ENCODE measurements at regions not wholly inside any gene's neighbourhood (a gene's known extent, or its start where the extent isn't known, plus 50 kb on each side); places are given as distances from the start of the nearest gene placed in this dataset.
A peak's percentile ranks its signal among the peaks of the same experiment; 100 is the strongest.
"Not testable (repeated sequence)": the region's sequence is repeated elsewhere in the genome, so short reads cannot be mapped to it uniquely, and the experiment has no call there.

DNA sequence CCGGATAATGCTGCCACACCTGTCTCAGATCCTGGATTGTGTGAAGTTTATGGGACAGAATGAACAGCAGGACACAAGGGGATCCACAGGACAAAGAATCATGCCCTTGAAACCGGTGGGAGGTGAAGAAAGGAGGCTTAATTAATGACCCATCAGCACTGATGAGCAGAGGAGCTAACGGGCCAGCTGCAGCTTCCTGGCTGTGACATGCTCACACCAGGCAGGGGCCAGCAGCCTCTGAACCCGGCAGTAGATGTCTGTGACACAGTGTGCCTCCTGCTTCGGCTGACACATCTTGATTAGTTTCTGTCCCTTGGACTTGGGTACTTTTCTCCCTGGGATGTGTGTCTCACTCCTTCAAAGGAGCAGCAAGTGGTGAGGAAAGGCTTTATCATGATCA, 328.8 kb upstream of the BRINP1 start:
- intact Hi-C loops (cut with DNase I) = no loop called here
- DNase-seq = no peak

DNA sequence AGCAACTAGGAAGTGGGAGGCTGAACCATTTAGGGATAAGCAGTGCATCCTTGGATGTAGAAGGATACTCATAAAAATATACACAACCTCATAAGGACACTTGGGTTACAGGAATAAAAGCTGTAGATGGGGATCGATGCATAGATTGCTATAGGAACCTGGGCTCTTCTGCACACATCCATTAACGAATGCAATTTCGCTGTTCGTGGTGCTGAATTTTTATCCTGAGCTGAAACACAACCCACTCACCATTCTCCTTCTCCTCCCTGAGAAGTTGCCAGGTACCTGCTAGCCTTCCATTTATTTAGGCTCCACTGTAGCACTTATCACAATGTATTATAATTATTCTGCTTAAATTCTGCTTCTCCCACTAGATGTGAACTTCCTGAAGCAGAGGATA, 320.6 kb upstream of the BRINP1 start:
- intact Hi-C loops (cut with DNase I) = no loop called here
- no peak for DNase-seq

GRCh38 chr9:119688547-119688946, 319.3 kb upstream of the BRINP1 start:
- DNase-seq = no peak
- intact Hi-C loops (cut with DNase I) = no loop called here

GRCh38 chr9:119677811-119678505, 308.7 kb upstream of the BRINP1 start:
- intact Hi-C loops (cut with DNase I) = no loop called here
- no peak for DNase-seq

DNA sequence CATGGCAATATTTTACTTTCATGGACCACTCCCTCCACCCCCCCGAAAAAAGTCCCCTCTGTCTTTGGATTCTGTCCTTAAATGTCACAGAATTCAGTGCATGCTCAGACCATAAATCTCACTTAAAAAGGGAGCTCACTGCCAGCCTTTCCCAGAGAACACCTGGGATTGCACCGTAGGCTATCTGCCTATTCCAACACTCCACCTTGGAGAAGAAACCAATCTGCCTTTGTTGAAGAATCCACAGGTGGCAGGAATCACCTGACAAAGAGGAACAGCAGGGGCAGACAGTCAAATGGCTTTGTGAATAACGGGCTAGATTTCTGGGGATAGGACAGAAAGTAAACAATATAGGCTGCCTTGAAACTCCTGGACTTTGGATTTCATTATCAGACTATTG, 306.7 kb upstream of the BRINP1 start:
- intact Hi-C loops (cut with DNase I) = no loop called here
- no peak for DNase-seq

GRCh38 chr9:119672763-119673162, 303.5 kb upstream of the BRINP1 start:
- intact Hi-C loops (cut with DNase I); DNase-seq: not testable (repeated sequence)

DNA sequence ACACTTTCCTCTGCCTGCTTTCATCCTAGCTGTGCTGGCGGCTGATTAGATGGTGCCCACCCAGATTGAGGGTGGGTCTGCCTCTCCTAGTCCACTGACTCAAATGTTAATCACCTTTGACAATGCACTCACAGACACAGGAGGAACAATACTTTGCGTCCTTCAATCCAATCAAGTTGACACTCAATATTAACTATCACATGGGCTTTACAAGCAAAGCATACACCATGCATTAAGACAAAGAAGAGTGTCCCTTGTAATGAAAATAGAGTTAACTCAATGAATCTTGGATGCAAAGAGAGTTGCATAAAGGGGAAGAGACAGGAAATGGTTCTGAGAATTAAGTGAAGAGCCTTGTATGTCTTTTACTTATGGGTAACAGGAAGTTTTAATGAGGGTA, 298.7 kb upstream of the BRINP1 start:
- no peak for DNase-seq
- intact Hi-C loops (cut with DNase I) = loop anchor here (5.0 kb wide), 1 partner anchor 299 kb away; no protein-coding TSS in a partner anchor

DNA sequence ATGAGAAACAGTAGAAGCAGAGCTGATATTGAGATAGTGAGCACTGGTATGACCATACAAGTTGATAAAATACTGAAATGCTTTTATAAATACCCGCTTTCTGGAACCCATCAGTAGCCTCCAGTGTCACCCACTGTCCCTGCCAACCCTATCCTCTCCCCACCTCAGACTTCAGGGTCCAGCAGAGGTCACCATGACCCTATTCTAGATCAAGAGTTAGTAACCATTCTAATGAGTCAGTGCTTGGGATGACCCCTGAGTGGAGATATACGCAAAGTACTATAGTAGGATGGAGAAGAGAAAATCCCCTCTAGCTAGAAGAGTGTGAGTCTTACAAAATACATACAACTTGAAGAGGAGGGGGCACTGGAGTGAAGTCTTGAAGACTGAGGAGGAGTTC, 297.9 kb upstream of the BRINP1 start:
- no peak for DNase-seq
- intact Hi-C loops (cut with DNase I) = loop anchor here (5.0 kb wide), 1 partner anchor 300 kb away; no protein-coding TSS in a partner anchor

DNA sequence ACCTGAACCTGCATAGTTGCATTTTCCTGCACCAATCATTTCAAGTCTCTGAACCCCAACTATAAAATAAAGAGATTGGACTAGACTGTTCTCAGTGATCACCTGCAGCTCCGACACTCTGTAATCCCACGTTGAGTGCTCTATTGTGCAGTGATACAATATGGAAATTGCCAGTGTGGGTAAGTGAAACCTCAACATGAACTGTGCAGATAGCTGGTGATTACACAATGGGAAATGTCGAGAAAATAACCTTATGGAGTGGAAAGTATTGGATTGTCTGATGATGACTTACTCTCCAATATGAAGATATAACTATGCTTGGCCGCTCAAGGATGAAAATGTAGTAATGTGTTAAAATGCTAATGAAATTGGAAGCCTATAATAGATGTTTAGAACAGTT, 293.1 kb upstream of the BRINP1 start:
- intact Hi-C loops (cut with DNase I) = no loop called here
- DNase-seq = no peak

- intact Hi-C loops (cut with DNase I) = no loop called here
These were observed 283.7 kb upstream of the BRINP1 start for GRCh38 chr9:119652931-119653330.

DNA sequence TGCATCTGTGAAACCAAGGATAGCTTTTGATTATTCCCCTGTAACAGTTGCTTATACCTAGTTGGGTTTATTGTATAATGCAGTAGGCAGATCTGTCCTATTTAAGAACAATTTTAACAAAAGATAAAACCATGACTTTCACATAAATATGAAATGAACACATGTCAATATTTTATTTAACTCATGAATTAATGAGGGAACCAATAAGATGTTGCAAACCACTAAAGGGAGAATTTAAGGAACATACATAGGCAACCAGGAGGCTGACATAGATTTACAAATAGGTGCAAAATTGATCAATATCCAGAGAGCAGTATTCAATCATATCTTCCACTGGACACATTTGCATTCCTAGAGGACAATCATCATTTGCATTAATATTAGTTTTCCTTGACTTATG, 280.0 kb upstream of the BRINP1 start:
- no peak for DNase-seq
- intact Hi-C loops (cut with DNase I) = no loop called here

More at GRCh38 chr9:119652931-119653330, 283.7 kb upstream of the BRINP1 start:
- no peak for DNase-seq

DNA sequence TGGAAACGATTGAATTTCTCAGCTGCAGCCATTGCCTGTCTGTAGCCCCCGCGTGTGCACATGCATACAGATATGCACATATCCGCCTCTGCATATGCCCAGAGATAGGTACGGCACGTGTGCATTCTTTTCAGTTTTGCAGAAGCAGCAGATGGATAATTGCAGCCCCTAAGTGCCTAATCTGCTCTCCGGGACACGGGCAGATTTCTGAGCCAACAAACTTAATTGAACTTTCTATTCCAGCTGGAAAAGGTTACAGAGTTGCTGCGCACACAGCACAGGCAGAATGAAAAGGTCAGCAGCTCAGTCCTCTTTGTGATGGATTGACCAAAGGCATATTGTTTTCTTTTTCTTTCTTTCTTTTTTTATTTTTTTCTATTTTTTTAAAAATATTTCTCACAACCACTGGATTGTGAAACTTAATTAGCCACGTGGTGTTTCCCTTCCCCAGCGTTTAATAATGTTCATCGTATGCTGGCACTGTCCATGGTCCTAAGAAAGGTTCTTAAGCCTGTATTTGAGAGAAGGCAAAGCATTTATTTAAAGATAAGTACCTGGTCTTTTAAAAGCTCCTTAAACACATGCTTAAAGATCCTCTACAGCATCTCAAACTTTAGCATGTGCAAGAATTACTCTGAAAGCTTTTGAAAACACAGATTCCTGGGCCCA, 270.2 kb upstream of the BRINP1 start:
- intact Hi-C loops (cut with DNase I) = no loop called here
- DNase-seq = peak in 3 of 10 donors; percentile 39 to 65 (median 63)

GRCh38 chr9:119634006-119634405, 264.8 kb upstream of the BRINP1 start:
- intact Hi-C loops (cut with DNase I) = no loop called here
- peak in 3 of 10 donors; percentile 48 to 66 (median 63) for DNase-seq

- intact Hi-C loops (cut with DNase I) = no loop called here
- no peak for DNase-seq
These were observed 242.3 kb upstream of the BRINP1 start for GRCh38 chr9:119611565-119611964.

- intact Hi-C loops (cut with DNase I) = no loop called here
- no peak for DNase-seq
These were observed 240.2 kb upstream of the BRINP1 start for GRCh38 chr9:119609277-119609971.

DNA sequence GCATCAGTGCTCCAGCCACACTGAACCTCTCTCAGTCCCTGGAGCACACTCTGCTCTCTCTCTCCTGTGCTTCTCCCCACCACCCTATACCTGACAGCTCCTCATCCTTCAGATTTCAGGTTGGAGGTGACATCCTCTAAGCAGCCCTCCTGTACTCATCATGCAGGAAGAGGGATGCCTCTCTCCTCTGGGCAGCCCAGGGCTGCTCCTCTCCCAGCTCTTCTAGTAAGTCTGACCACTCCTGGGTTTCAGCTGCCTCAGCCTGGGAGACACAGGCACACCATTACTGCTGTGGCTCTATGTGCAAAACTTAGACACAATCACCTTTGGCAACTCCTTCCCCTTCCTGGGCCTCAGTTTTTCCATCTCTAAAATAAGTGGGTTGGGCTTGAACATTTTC, 232.4 kb upstream of the BRINP1 start:
- peak in 1 of 10 donors; percentile 35 for DNase-seq
- intact Hi-C loops (cut with DNase I) = no loop called here

- intact Hi-C loops (cut with DNase I) = no loop called here
- no peak for DNase-seq
These were observed 228.3 kb upstream of the BRINP1 start for GRCh38 chr9:119597499-119597898.

DNA sequence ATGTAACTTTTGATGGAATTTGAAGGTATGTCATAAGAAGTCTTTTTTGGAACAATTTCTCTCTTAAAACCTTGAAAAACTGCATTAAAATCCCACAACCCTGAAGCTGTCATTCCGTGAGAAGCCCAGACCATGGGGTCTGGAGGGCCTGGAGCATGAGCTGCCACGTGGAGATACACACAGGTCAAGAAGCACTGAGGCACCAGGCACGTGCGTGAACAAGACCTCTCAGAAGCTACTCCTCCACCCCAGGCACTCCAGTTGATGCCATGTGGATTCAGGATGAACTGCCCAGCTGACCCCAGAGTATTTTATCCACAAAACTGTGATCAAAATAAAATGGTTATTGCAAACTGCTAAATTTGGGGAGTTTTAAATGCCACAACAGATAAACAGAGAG, 227.5 kb upstream of the BRINP1 start:
- peak in 1 of 10 donors; percentile 52 for DNase-seq
- intact Hi-C loops (cut with DNase I) = no loop called here

GRCh38 chr9:119588874-119589744, 219.9 kb upstream of the BRINP1 start:
- intact Hi-C loops (cut with DNase I) = no loop called here
- no peak for DNase-seq

DNA sequence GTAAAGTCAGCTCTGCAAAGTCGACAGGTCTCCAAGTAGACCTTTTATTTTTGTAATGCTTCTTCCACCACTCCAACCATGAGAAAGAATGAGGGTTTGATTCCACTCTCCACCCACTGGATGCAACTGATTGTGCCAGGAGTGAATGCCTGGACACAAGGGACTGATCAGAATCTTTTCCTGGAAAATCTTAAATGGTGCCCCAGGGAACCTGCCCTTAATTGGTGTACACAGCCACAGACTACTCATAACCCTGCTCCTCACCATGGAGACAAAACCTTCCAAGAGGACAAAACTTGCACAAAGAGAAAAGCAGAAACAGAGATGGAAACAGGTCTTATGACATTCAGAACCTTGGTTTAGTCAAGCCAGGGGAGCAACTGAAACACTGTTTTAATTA, 208.6 kb upstream of the BRINP1 start:
- intact Hi-C loops (cut with DNase I) = no loop called here
- no peak for DNase-seq

DNA sequence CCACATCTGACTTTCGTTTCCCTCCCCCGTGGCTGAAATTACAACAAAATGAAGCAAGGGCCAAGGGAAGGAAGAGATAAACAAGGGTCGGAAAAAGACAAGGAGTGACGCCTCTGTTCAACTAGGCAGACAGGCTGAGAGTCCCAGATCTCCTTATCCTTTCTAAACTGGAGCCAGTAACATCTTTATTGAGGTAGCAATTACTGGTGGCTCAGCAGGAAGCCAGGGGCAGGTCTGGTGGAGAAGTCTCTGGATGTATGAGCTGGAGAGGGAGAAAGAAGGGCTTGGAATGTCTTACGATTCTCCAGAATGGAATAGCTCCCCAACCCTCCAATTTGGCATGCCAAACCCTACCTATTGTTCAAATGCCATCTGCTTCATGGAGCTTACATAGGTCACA, 190.8 kb upstream of the BRINP1 start:
- intact Hi-C loops (cut with DNase I) = no loop called here
- DNase-seq = no peak

Data from posterior cingulate gyrus (tissue), 11 donors.